Activated T-helper 17 cell treated with anti-CD3 and anti-CD28 coated beads, Interleukin-2, amount 50 U/mL, for 72 hours (primary cell): ENCODE measurements at regions not wholly inside any gene's neighbourhood (a gene's known extent, or its start where the extent isn't known, plus 50 kb on each side); places are given as distances from the start of the nearest gene placed in this dataset.

Experiments used
- ATAC-seq: fragments of 150-1000 bp; cut with Tn5 transposase; replicated peaks from 2 replicates; pipeline ENCODE4 v1.10.0; 2021; ENCODE audit warnings: mild to moderate bottlenecking, moderate library complexity
- H3K27ac Mint-ChIP-seq: one replicate; pipeline ENCODE4 v1.8.0; 2022; ENCODE audit warnings: mixed read lengths
- H3K27me3 Mint-ChIP-seq: one replicate; pipeline ENCODE4 v1.8.0; 2022; ENCODE audit warnings: mixed read lengths
- H3K36me3 Mint-ChIP-seq: one replicate; pipeline ENCODE4 v1.8.0; 2022; ENCODE audit warnings: low read depth, mild to moderate bottlenecking, mixed read lengths
- H3K4me1 Mint-ChIP-seq: one replicate; pipeline ENCODE4 v1.8.0; 2022; ENCODE audit warnings: mixed read lengths
- H3K4me3 Mint-ChIP-seq: one replicate; pipeline ENCODE4 v1.8.0; 2022; ENCODE audit warnings: mild to moderate bottlenecking, mixed read lengths
- H3K9me3 Mint-ChIP-seq: one replicate; pipeline ENCODE4 v1.8.0; 2022; ENCODE audit warnings: mixed read lengths

DNA sequence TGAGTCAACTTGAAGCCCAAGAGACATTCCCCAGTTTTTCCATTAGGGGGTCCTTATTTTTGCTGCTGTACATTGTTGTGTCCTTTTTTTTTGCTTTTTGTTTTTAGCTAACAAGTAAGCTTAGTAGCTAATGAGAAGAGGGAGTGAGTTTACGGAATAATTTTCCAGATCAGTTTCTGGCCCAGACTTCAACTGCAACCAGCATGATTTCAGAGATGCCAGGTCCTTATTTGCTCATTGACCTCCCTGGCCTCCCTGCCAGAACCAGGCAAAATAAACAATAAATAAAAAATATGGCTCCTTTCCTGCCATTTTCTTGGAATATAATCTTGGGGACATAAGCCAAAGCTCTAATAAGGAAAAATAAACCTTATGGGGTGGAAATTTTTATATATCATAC lies 185.9 kb downstream of the FAT3 start:
- H3K27me3 Mint-ChIP-seq, result no peaks in the 10 kb centered on the region
- H3K36me3 Mint-ChIP-seq, result no peaks in the 10 kb centered on the region
- no peak overlapping the region for H3K27ac Mint-ChIP-seq
- no peak for ATAC-seq
- H3K4me1 Mint-ChIP-seq, result no peaks in the 10 kb centered on the region
- H3K9me3 Mint-ChIP-seq, result no peaks in the 10 kb centered on the region
- H3K4me3 Mint-ChIP-seq, result no peak overlapping the region

DNA sequence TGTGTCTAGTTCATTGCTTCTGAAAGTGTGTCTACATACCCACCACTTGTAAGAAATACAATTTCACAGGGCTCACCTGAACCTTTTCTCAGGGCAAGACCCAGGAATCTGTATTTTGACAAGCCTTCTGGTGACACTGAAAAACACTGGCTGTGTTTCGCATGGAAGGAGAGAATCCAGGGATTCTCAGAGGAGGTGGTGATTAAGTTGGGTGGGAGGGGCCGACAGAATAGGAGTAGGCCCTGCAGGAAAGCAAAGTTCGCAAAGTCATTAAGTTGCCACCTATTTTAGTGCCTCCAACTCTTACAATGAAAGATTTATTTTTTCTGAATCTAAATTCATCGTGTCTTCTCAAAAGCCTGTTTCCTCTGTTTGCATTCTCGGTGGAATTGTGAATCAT lies 186.8 kb downstream of the FAT3 start:
- H3K4me1 Mint-ChIP-seq, result no peaks in the 10 kb centered on the region
- H3K36me3 Mint-ChIP-seq, result no peaks in the 10 kb centered on the region
- ATAC-seq, result no peak
- no peak overlapping the region for H3K4me3 Mint-ChIP-seq
- H3K27ac Mint-ChIP-seq, result no peak overlapping the region
- no peaks in the 10 kb centered on the region for H3K9me3 Mint-ChIP-seq
- no peaks in the 10 kb centered on the region for H3K27me3 Mint-ChIP-seq

DNA sequence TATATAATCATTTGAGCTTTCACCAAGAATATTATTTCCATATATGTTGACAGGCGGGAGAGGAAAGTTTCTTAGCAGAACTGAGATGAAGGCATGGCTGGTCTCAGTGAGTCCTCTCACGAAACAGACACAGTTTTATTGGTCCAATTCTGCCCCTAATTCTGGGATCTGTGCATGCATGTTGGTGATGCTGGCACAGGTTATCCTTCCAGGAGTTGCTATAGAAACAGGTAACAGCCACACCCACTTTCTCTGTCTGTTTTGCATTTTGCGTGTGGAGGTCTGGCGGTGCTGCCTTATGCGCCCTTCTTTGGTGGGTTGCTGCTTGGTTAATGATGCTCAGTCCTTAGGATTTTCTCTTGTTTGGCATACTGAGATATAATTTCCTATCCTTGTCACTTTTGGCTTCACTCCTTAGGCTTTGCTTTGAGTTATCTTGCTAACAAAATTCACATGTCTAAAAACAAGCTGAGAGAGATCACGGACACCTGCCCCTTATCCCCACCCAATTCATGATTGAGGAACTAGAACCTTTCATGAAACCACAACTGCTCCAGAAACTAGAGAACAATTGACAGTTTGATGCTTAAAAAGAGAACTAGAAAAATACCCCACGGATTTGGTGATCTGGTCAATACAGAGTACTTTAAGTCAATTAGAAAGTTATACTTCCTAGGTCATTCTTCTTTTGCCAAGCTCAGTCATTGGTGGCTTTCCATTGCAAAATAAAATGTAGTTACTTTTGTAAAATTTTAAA lies 189.3 kb downstream of the FAT3 start:
- Mint-ChIP-seq H3K27ac (no peak overlapping the region), H3K4me1 (no peaks in the 10 kb centered on the region)

DNA sequence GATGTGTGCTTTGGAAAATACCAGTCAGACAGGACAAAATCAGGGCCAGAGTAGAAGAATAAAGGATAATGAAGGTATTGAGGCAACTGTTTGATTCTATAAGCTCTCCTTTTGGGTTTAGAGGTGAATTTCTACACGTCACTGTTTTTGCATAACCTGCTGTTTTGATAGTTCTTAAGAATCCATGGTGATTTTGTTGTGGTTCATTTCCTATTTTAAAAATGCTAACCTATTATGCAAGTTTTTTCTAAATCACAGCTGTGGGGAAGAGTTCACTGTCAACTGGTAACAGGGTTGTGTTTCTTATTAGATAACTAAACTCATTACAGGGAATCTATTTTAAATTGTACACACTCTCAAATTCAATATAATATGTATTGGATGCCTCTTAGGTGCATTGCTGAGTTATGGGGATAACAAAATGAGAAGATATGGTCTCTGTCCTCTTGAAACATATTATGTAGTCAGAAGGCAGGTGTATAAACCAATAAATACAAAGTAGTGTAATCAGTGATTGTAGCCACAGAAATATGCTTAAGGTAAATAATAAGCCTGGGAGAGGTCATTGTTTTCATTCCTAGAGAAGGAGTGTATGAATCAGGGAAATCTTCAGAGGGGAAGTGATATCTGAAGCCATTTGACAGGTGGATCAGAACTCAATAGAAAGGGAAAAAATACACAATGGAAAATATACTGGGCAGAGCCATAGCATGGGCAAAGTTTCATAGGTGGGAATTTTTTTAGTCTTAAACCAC lies 192.5 kb downstream of the FAT3 start:
- Mint-ChIP-seq H3K36me3 (no peaks in the 10 kb centered on the region), H3K27ac (no peak overlapping the region), H3K27me3 (no peaks in the 10 kb centered on the region), H3K4me1 (no peaks in the 10 kb centered on the region), H3K9me3 (no peaks in the 10 kb centered on the region), H3K4me3 (no peak overlapping the region)
- ATAC-seq, result no peak

More for the DNA sequence above, 189.3 kb downstream of the FAT3 start:
- Mint-ChIP-seq H3K27me3 (no peaks in the 10 kb centered on the region), H3K9me3 (no peaks in the 10 kb centered on the region), H3K4me3 (no peak overlapping the region), H3K36me3 (no peaks in the 10 kb centered on the region)
- ATAC-seq, result no peak

DNA sequence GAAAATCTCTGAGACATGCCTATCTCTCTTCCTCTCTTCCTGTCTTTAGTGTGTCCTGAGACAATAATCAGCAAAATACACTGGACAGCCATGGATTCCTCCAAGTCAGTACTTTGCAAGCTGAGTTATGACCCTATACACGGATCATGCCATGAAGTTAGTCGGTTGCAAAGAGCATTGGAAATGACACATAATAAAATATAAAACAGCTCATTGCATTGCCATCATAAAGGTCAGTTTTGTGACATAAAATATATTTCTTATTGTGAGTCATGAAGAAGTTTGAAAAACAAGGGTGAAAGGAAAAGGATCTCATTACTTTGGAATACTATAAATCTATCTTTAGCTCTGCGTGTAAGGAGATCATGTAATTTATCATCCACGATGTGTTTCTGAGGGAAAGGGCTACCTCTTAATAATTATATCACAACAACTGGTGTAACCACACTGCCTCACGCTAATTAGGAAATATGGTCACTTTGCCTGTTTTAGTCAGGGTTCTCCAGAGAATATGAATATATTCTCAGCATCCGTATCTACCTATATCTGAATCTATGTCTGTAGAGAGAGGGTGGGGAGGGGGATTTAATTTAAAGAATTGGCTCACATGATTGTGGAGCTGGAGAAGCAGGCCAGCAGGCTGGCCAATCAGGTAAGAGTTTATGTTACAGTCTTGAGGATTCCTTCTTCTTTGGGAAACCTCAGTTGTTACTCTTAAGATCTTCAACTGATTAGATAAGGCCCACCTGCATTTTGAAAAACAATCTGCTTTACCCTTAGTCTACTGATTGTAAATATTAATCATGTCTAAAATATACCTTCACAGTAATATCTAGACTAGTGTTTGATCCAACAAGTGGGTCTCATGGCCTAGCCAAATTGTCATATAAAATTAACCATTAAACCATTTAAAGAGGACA lies 198.8 kb downstream of the FAT3 start:
- Mint-ChIP-seq H3K36me3 (no peaks in the 10 kb centered on the region), H3K27ac (no peak overlapping the region), H3K4me3 (no peak overlapping the region), H3K27me3 (no peaks in the 10 kb centered on the region), H3K4me1 (no peaks in the 10 kb centered on the region), H3K9me3 (peaks cover 3% of the 10 kb centered on the region)
- ATAC-seq, result no peak

DNA sequence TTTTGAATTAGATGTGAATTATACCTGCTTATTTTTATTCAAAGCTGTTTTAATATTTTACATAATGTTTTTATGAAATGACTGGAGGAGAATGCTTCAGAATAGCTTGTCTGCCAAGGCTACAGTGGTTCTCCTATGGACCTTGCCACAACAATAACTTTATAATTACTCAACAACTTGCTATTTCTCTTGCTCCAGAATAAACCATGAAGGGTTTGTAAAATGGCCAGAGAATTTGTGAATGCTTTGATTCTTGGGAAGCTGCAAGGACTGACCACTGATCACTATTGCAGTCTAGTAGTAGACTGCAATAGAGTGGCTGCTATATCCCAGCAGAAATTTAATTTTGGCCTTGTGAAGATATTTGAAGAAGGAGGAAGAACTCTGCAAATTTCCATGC lies 199.7 kb downstream of the FAT3 start:
- Mint-ChIP-seq H3K4me3 (no peak overlapping the region), H3K27me3 (no peaks in the 10 kb centered on the region), H3K27ac (no peak overlapping the region), H3K9me3 (peaks cover 8% of the 10 kb centered on the region), H3K36me3 (no peaks in the 10 kb centered on the region), H3K4me1 (no peaks in the 10 kb centered on the region)
- ATAC-seq, result no peak

DNA sequence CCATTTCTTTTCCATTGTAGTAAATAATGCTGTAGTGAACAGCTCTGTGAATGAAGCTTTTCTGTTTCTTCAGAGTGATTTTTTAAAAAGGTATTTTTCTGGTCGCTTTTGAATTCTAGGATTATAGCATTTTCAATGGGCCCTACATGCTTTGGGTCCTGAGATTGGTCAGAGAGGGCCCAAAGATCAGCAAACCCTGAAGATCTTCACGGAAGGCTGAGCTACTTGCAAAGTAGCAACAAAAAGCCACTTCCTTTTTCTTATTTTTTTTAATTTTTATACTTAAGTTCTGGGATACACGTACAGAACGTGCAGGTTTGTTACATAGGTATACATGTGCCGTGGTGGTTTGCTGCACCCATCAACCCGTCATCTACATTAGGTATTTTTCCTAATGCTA lies 200.5 kb downstream of the FAT3 start:
- ATAC-seq, result no peak

DNA sequence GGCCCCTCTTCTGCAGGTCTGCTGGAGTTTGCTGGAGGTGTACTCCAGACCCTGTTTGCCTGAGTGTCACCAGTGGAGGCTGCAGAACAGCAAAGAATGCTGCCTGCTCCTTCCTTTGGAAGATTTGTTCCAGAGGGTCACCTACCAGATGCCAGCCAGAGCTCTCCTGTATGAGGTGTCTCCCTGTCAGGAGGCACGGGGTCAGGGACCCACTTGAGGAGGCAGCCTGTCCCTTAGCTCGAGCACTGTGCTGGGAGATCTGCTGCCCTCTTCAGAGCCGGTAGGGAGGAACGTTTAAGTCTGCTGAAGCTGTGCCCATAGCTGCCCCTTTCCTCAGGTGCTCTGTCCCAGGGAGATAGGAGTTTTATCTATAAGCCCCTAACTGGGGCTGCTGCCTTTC lies 207.9 kb downstream of the FAT3 start:
- H3K4me3 Mint-ChIP-seq, result no peak overlapping the region
- H3K36me3 Mint-ChIP-seq, result no peaks in the 10 kb centered on the region
- H3K27me3 Mint-ChIP-seq, result no peaks in the 10 kb centered on the region
- no peak for ATAC-seq
- H3K9me3 Mint-ChIP-seq, result peaks cover 13% of the 10 kb centered on the region
- no peak overlapping the region for H3K27ac Mint-ChIP-seq
- no peaks in the 10 kb centered on the region for H3K4me1 Mint-ChIP-seq

More for the DNA sequence above, 200.5 kb downstream of the FAT3 start:
- Mint-ChIP-seq H3K4me1 (no peaks in the 10 kb centered on the region), H3K9me3 (peaks cover 8% of the 10 kb centered on the region), H3K4me3 (no peak overlapping the region), H3K36me3 (no peaks in the 10 kb centered on the region), H3K27me3 (no peaks in the 10 kb centered on the region), H3K27ac (no peak overlapping the region)

DNA sequence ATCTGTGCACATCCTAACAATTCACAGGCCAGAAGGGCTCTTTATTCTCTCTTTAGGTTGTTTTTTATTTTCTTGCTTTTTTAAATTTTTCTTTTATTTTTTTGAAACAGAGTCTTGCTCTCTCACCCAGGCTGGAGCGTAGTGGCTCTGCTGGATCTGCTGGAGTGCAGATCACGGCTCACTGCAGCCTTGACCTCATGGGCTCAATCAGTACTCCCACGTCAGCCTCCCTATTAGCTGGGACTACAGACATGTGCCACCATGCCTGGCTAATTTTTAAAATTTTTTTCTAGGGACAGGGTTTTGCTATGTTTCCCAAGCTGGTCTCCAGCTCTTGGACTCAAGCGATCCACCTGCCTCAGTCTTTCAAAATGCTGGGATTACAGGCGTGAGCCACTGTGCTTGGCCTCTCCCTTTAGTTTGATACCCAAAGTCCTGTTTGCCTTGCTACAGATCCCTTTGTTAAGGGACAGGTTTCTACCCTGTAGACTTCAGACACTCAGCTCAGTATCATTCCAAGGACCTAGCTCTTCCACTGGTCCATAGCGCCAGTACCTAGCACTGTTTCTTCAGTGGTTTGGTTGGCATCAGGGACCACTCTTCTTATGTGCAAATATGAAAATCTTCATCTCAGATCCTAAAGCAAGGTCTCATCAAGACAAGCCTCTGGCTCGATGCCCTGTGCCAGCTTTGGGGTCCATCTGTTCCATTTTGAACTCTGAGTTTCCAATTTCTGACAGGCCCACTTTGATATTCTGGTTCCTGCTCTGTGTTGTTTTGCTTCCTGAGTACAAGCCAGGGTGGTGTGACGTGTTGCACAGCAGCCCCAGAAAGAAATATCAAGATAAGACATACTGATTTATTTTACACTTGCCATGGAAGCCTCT lies 211.7 kb downstream of the FAT3 start:
- Mint-ChIP-seq H3K36me3 (no peaks in the 10 kb centered on the region), H3K4me1 (no peaks in the 10 kb centered on the region), H3K27me3 (no peaks in the 10 kb centered on the region), H3K4me3 (no peak overlapping the region), H3K9me3 (peaks cover 5% of the 10 kb centered on the region), H3K27ac (no peak overlapping the region)
- no peak for ATAC-seq

DNA sequence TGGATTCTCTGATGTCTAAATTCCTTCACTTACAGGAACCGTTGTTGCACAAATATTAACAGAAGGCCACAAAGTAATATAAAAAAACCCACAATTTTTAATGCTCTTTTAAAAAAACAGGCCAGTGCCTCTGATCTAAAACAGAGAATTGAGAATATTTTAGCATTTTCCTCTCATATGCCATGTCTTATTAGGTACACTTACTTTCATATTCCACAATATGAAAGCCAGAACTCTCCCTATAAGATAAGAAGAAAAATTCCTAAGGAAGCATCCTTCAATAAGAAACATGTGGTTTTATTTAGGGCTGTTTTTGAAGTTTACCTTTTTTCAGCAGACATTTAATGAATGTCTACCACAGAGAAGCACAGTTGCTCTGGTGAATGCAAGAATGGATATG lies 214.5 kb downstream of the FAT3 start:
- Mint-ChIP-seq H3K9me3 (peaks cover 5% of the 10 kb centered on the region), H3K27me3 (no peaks in the 10 kb centered on the region), H3K27ac (no peak overlapping the region), H3K36me3 (no peaks in the 10 kb centered on the region), H3K4me1 (no peaks in the 10 kb centered on the region), H3K4me3 (no peak overlapping the region)
- no peak for ATAC-seq

DNA sequence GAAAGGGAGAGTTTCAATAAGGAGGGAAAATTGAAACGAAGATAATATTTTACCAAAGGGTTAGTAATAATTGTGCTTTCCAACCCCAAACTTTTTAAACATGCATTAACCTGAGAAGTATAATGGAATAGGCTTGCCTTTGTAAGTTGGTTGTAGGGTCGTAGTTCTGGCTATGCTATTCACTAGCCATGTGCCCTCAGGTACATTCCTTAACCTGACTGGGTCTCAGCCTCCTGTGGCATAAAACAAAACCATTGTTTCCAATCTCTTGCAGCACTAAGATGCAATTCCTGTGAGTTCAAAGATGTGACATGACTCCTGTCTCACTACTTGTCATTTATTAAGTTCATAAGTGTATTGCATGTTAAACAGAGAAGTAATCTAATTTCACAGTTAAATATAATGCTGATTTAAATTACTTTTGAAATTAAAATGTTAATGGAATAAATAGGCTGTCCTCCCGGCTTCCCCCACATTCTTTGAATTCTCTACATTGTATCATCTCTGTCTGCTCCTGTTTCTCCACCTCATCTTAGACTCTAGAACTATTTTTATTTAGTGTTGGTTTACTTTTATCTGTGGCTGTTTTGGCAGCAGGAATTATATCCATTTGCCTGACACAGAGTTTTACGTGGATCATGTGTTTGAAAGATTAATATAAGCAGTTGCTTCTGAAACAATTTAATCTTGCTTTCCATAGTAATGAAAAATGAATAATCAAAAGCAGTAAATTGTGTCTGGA lies 216.3 kb downstream of the FAT3 start:
- H3K27me3 Mint-ChIP-seq, result no peaks in the 10 kb centered on the region
- ATAC-seq, result no peak
- no peaks in the 10 kb centered on the region for H3K4me1 Mint-ChIP-seq
- no peaks in the 10 kb centered on the region for H3K9me3 Mint-ChIP-seq
- H3K27ac Mint-ChIP-seq, result no peak overlapping the region
- no peaks in the 10 kb centered on the region for H3K36me3 Mint-ChIP-seq
- no peak overlapping the region for H3K4me3 Mint-ChIP-seq

DNA sequence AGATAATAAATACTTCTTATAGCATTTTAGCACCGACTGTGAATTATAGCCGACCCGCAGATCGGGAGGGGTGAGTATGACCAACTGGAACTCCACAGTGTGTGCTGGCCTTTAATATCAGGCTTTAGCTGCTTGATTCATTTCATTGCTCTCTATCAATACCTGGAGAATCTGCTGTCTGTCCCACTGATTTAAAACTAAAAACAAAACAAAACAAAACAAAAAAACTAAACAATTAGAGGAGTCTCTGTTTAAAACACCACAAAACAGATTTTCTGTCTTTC lies 216.8 kb downstream of the FAT3 start:
- no peak overlapping the region for H3K27ac Mint-ChIP-seq
- no peaks in the 10 kb centered on the region for H3K4me1 Mint-ChIP-seq
- H3K36me3 Mint-ChIP-seq, result no peaks in the 10 kb centered on the region
- no peak for ATAC-seq
- no peak overlapping the region for H3K4me3 Mint-ChIP-seq
- H3K27me3 Mint-ChIP-seq, result no peaks in the 10 kb centered on the region
- no peaks in the 10 kb centered on the region for H3K9me3 Mint-ChIP-seq

DNA sequence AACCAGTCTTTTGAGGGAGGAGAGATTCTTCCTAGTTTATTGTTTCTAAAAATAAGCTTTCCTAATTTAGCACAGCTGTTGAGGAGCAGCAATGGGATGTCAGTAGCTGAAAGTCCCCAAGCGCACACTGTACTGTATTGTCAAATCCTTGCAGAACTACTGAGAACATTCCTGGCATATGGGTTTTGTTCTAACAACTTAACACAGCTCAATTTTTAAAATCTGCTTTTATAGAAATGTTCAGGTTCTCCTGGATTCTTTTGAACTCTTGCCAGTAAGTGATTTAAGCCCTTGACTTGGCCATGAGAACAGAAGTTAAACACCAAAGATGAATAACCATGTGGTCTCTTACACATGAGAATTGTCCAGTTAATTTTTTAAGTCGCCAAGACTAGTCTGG lies 218.6 kb downstream of the FAT3 start:
- Mint-ChIP-seq H3K36me3 (no peaks in the 10 kb centered on the region), H3K27ac (no peak overlapping the region), H3K4me3 (no peak overlapping the region), H3K9me3 (no peaks in the 10 kb centered on the region), H3K27me3 (no peaks in the 10 kb centered on the region), H3K4me1 (no peaks in the 10 kb centered on the region)
- ATAC-seq, result no peak
